ENCODE measurements at regions not wholly inside any gene's neighbourhood (a gene's known extent, or its start where the extent isn't known, plus 50 kb on each side); places are given as distances from the start of the nearest gene placed in this dataset.
"Not testable (repeated sequence)": the region's sequence is repeated elsewhere in the genome, so short reads cannot be mapped to it uniquely, and the experiment has no call there.

- DNase-seq (ENCODE audit: insufficient read length) = no peak
- no peak for FAIRE-seq
- TF ChIP-seq POLR2A (IDR thresholded peaks at IDR 0.05; ENCODE audit: low read depth, low read length) (no peak), TAF1 (IDR thresholded peaks at IDR 0.05; ENCODE audit: borderline replicate concordance, low read depth, low read length) (no peak), POLR2AphosphoS5 (IDR thresholded peaks at IDR 0.05; ENCODE audit: low read depth, low read length) (no peak)
These were observed 1389.6 kb downstream of the CDH8 start for GRCh38 chr16:60646631-60647030.

- TF ChIP-seq POLR2A (IDR thresholded peaks at IDR 0.05; ENCODE audit: low read depth, low read length) (no peak), TAF1 (IDR thresholded peaks at IDR 0.05; ENCODE audit: borderline replicate concordance, low read depth, low read length) (no peak), POLR2AphosphoS5 (IDR thresholded peaks at IDR 0.05; ENCODE audit: low read depth, low read length) (no peak)
- DNase-seq (ENCODE audit: insufficient read length) (no peak), FAIRE-seq (no peak)
These were observed 1390.7 kb downstream of the CDH8 start for GRCh38 chr16:60645541-60645940.

- TF ChIP-seq POLR2A (IDR thresholded peaks at IDR 0.05; ENCODE audit: low read depth, low read length) (no peak), POLR2AphosphoS5 (IDR thresholded peaks at IDR 0.05; ENCODE audit: low read depth, low read length) (no peak), TAF1 (IDR thresholded peaks at IDR 0.05; ENCODE audit: borderline replicate concordance, low read depth, low read length) (no peak)
- no peak for DNase-seq (ENCODE audit: insufficient read length)
- no peak for FAIRE-seq
These were observed 1393.3 kb downstream of the CDH8 start for GRCh38 chr16:60642956-60643355.

- no peak for FAIRE-seq
These were observed 1395.1 kb downstream of the CDH8 start for GRCh38 chr16:60641067-60641665.

GRCh38 chr16:60640038-60640437, 1396.2 kb downstream of the CDH8 start:
- no peak for DNase-seq (ENCODE audit: insufficient read length)
- no peak for TF ChIP-seq TAF1 (IDR thresholded peaks at IDR 0.05; ENCODE audit: borderline replicate concordance, low read depth, low read length)
- no peak for TF ChIP-seq POLR2AphosphoS5 (IDR thresholded peaks at IDR 0.05; ENCODE audit: low read depth, low read length)
- TF ChIP-seq POLR2A (IDR thresholded peaks at IDR 0.05; ENCODE audit: low read depth, low read length) = no peak
- FAIRE-seq = no peak

More at GRCh38 chr16:60641067-60641665, 1395.1 kb downstream of the CDH8 start:
- DNase-seq (ENCODE audit: insufficient read length) = no peak
- TF ChIP-seq POLR2A (IDR thresholded peaks at IDR 0.05; ENCODE audit: low read depth, low read length) = no peak
- no peak for TF ChIP-seq POLR2AphosphoS5 (IDR thresholded peaks at IDR 0.05; ENCODE audit: low read depth, low read length)
- TF ChIP-seq TAF1 (IDR thresholded peaks at IDR 0.05; ENCODE audit: borderline replicate concordance, low read depth, low read length) = no peak

GRCh38 chr16:60636636-60637035, 1399.6 kb downstream of the CDH8 start:
- DNase-seq (ENCODE audit: insufficient read length); FAIRE-seq: not testable (repeated sequence)

- no peak for FAIRE-seq
- TF ChIP-seq POLR2A (IDR thresholded peaks at IDR 0.05; ENCODE audit: low read depth, low read length) (no peak), POLR2AphosphoS5 (IDR thresholded peaks at IDR 0.05; ENCODE audit: low read depth, low read length) (no peak), TAF1 (IDR thresholded peaks at IDR 0.05; ENCODE audit: borderline replicate concordance, low read depth, low read length) (no peak)
- no peak for DNase-seq (ENCODE audit: insufficient read length)
These were observed 1400.1 kb downstream of the CDH8 start for GRCh38 chr16:60636117-60636516.

- FAIRE-seq = no peak
- no peak for DNase-seq (ENCODE audit: insufficient read length)
- TF ChIP-seq POLR2AphosphoS5 (IDR thresholded peaks at IDR 0.05; ENCODE audit: low read depth, low read length) (no peak), POLR2A (IDR thresholded peaks at IDR 0.05; ENCODE audit: low read depth, low read length) (no peak), TAF1 (IDR thresholded peaks at IDR 0.05; ENCODE audit: borderline replicate concordance, low read depth, low read length) (no peak)
These were observed 1400.7 kb downstream of the CDH8 start for GRCh38 chr16:60635548-60635947.

GRCh38 chr16:60611844-60612243, 1424.4 kb downstream of the CDH8 start:
- TF ChIP-seq POLR2AphosphoS5 (IDR thresholded peaks at IDR 0.05; ENCODE audit: low read depth, low read length) (no peak), POLR2A (IDR thresholded peaks at IDR 0.05; ENCODE audit: low read depth, low read length) (no peak), TAF1 (IDR thresholded peaks at IDR 0.05; ENCODE audit: borderline replicate concordance, low read depth, low read length) (no peak)
- DNase-seq (ENCODE audit: insufficient read length) (no peak), FAIRE-seq (no peak)

GRCh38 chr16:60608971-60609370, 1427.3 kb downstream of the CDH8 start:
- FAIRE-seq (no peak), DNase-seq (ENCODE audit: insufficient read length) (no peak)
- TF ChIP-seq POLR2AphosphoS5 (IDR thresholded peaks at IDR 0.05; ENCODE audit: low read depth, low read length) = no peak
- no peak for TF ChIP-seq TAF1 (IDR thresholded peaks at IDR 0.05; ENCODE audit: borderline replicate concordance, low read depth, low read length)
- no peak for TF ChIP-seq POLR2A (IDR thresholded peaks at IDR 0.05; ENCODE audit: low read depth, low read length)

- not testable (repeated sequence) for FAIRE-seq; DNase-seq (ENCODE audit: insufficient read length)
These were observed 1430.6 kb downstream of the CDH8 start for GRCh38 chr16:60605652-60606051.

- DNase-seq (ENCODE audit: insufficient read length) (no peak), FAIRE-seq (no peak)
- TF ChIP-seq POLR2AphosphoS5 (IDR thresholded peaks at IDR 0.05; ENCODE audit: low read depth, low read length) (no peak), TAF1 (IDR thresholded peaks at IDR 0.05; ENCODE audit: borderline replicate concordance, low read depth, low read length) (no peak), POLR2A (IDR thresholded peaks at IDR 0.05; ENCODE audit: low read depth, low read length) (no peak)
These were observed 1431.1 kb downstream of the CDH8 start for GRCh38 chr16:60605176-60605575.

GRCh38 chr16:60586493-60586892, 1449.7 kb downstream of the CDH8 start:
- DNase-seq (ENCODE audit: insufficient read length) (no peak), FAIRE-seq (no peak)
- TF ChIP-seq TAF1 (IDR thresholded peaks at IDR 0.05; ENCODE audit: borderline replicate concordance, low read depth, low read length) (no peak), POLR2A (IDR thresholded peaks at IDR 0.05; ENCODE audit: low read depth, low read length) (no peak), POLR2AphosphoS5 (IDR thresholded peaks at IDR 0.05; ENCODE audit: low read depth, low read length) (no peak)

All from GM12892 (cell line).